ENCODE measurements at regions not wholly inside any gene's neighbourhood (a gene's known extent, or its start where the extent isn't known, plus 50 kb on each side); places are given as distances from the start of the nearest gene placed in this dataset.

DNA sequence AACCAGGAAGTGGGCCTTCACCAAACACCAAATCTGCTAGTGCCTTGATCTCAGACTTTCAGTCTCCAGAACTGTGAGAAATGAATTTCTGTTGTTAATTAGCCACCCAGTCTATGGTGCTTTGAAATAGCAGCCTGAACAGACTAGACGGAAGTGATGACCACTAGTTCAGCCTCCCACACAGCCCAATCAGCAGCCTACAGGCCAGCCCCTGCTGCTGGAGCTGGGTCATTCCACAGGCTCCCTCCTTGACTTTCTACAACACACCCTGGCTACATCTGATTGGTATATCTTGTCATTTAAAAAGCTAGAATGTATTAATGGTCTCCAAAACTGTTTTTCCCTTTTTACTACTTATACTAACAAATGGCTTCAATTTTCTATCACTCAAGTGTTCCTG lies 277.2 kb upstream of the TAC1 start (continued):
- TF ChIP-seq, protein P1, sequence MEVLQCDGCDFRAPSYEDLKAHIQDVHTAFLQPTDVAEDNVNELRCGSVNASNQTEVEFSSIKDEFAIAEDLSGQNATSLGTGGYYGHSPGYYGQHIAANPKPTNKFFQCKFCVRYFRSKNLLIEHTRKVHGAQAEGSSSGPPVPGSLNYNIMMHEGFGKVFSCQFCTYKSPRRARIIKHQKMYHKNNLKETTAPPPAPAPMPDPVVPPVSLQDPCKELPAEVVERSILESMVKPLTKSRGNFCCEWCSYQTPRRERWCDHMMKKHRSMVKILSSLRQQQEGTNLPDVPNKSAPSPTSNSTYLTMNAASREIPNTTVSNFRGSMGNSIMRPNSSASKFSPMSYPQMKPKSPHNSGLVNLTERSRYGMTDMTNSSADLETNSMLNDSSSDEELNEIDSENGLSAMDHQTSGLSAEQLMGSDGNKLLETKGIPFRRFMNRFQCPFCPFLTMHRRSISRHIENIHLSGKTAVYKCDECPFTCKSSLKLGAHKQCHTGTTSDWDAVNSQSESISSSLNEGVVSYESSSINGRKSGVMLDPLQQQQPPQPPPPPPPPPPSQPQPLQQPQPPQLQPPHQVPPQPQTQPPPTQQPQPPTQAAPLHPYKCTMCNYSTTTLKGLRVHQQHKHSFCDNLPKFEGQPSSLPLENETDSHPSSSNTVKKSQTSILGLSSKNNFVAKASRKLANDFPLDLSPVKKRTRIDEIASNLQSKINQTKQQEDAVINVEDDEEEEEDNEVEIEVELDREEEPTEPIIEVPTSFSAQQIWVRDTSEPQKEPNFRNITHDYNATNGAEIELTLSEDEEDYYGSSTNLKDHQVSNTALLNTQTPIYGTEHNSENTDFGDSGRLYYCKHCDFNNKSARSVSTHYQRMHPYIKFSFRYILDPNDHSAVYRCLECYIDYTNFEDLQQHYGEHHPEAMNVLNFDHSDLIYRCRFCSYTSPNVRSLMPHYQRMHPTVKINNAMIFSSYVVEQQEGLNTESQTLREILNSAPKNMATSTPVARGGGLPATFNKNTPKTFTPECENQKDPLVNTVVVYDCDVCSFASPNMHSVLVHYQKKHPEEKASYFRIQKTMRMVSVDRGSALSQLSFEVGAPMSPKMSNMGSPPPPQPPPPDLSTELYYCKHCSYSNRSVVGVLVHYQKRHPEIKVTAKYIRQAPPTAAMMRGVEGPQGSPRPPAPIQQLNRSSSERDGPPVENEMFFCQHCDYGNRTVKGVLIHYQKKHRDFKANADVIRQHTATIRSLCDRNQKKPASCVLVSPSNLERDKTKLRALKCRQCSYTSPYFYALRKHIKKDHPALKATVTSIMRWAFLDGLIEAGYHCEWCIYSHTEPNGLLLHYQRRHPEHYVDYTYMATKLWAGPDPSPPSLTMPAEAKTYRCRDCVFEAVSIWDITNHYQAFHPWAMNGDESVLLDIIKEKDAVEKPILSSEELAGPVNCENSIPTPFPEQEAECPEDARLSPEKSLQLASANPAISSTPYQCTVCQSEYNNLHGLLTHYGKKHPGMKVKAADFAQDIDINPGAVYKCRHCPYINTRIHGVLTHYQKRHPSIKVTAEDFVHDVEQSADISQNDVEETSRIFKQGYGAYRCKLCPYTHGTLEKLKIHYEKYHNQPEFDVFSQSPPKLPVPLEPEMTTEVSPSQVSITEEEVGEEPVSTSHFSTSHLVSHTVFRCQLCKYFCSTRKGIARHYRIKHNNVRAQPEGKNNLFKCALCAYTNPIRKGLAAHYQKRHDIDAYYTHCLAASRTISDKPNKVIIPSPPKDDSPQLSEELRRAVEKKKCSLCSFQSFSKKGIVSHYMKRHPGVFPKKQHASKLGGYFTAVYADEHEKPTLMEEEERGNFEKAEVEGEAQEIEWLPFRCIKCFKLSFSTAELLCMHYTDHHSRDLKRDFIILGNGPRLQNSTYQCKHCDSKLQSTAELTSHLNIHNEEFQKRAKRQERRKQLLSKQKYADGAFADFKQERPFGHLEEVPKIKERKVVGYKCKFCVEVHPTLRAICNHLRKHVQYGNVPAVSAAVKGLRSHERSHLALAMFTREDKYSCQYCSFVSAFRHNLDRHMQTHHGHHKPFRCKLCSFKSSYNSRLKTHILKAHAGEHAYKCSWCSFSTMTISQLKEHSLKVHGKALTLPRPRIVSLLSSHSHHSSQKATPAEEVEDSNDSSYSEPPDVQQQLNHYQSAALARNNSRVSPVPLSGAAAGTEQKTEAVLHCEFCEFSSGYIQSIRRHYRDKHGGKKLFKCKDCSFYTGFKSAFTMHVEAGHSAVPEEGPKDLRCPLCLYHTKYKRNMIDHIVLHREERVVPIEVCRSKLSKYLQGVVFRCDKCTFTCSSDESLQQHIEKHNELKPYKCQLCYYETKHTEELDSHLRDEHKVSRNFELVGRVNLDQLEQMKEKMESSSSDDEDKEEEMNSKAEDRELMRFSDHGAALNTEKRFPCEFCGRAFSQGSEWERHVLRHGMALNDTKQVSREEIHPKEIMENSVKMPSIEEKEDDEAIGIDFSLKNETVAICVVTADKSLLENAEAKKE (CRISPR knock-in tag; IDR thresholded peaks at IDR 0.05), result no peak

DNA sequence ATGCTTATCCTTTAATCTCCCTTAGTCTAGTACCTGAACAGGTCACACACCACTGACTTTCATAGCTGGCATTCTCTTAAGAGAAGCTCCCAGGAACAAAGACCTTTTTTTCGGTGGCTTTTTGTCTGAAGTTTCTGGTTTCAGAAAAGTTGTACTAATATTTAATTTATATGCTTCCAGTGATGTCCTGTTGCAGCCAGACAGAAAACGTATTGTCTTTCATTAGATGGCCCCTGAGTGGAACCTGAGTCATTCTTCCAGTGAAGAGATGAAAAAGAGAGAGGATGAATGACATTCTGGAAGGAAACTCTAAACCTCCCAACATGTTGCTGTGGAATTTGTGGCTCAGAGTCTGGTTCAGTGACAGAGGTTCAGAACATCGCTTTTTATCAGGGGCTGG lies 274.8 kb upstream of the TAC1 start:
- Histone ChIP-seq H4K20me1 (replicated peaks; ENCODE audit: insufficient read depth) (no peaks in the 10 kb centered on the region), H3K4me1 (ENCODE audit: insufficient read depth) (no peaks in the 10 kb centered on the region), H3F3A (replicated peaks; ENCODE audit: low read depth) (no peaks in the 10 kb centered on the region), H3K79me2 (replicated peaks; ENCODE audit: insufficient read depth) (no peaks in the 10 kb centered on the region), H3K4me2 (no peak overlapping the region), H3K4me3 (no peak overlapping the region), H3K27me3 (ENCODE audit: insufficient read depth) (no peaks in the 10 kb centered on the region), H2AFZ (no peak overlapping the region), H3K36me3 (ENCODE audit: insufficient read depth) (no peaks in the 10 kb centered on the region), H3K27ac (ENCODE audit: low read depth) (no peak overlapping the region), H3K9me2 (ENCODE audit: insufficient read depth) (no peaks in the 10 kb centered on the region)
- DNase-seq (ENCODE audit: low spot score), result no peak
- Mint-ChIP-seq H3K4me1 (no peaks in the 10 kb centered on the region), H3K27me3 (ENCODE audit: insufficient read depth, low read depth, poor library complexity) (no peaks in the 10 kb centered on the region), H3K9me3 (peaks cover 4% of the 10 kb centered on the region; the same call in 1 of the 3 replicates), H3K36me3 (ENCODE audit: low read depth) (no peaks in the 10 kb centered on the region), H3K27ac (no peak overlapping the region), H3K4me3 (no peak overlapping the region)
- ATAC-seq, result no peak
- TF ChIP-seq, protein P1 (CRISPR knock-in tag; IDR thresholded peaks at IDR 0.05), result no peak
- TF ChIP-seq JUNB (IDR thresholded peaks at IDR 0.05; ENCODE audit: unreplicated experiment) (no peak), STAT1 (IDR thresholded peaks at IDR 0.05; ENCODE audit: unreplicated experiment) (no peak), EZH2phosphoT487 (IDR thresholded peaks at IDR 0.05; ENCODE audit: unreplicated experiment) (no peak), POLR2AphosphoS5 (IDR thresholded peaks at IDR 0.05; ENCODE audit: low read depth) (no peak), NANOG (IDR thresholded peaks at IDR 0.05; ENCODE audit: borderline replicate concordance) (no peak), EZH2 (IDR thresholded peaks at IDR 0.05; ENCODE audit: low read depth, unreplicated experiment) (no peak)
- TF ChIP-seq, protein P2, sequence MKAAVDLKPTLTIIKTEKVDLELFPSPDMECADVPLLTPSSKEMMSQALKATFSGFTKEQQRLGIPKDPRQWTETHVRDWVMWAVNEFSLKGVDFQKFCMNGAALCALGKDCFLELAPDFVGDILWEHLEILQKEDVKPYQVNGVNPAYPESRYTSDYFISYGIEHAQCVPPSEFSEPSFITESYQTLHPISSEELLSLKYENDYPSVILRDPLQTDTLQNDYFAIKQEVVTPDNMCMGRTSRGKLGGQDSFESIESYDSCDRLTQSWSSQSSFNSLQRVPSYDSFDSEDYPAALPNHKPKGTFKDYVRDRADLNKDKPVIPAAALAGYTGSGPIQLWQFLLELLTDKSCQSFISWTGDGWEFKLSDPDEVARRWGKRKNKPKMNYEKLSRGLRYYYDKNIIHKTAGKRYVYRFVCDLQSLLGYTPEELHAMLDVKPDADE (IDR thresholded peaks at IDR 0.05), result no peak

Measured in GM23338 (cell line).